C4-2B (cell line): ENCODE measurements at regions not wholly inside any gene's neighbourhood (a gene's known extent, or its start where the extent isn't known, plus 50 kb on each side); places are given as distances from the start of the nearest gene placed in this dataset.

Source experiments
- ZFX ChIP-seq: fragments of 450-650 bp; IDR thresholded peaks from 2 replicates; pipeline ENCODE4 v1.6.1; 2017
- TF ChIP-seq, protein P1 (sequence below): fragments of 450-650 bp; conservative IDR thresholded peaks from 2 replicates; pipeline ENCODE4 v1.5.1; 2017; ENCODE audit warnings: mild to moderate bottlenecking

DNA sequence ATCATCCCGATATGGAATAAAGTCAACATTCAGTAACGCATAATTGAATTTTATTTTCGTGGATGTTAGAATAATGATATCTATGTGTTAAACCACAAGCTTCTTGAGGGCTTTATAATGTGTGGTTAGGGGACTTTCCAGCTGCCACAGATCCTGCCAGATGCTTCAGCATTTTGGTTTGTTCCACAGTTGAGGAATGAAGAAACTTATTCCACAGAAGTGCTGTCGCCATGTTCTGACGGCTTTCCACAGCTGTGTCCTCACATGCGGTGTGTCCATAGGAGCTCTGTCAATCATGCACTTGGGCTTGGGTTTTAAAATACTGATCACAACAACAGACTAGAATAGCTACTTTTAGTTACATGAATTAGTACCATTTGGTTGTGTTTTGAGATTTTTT, 411.9 kb downstream of the TRIML1 start:
- TF ChIP-seq, protein P1, sequence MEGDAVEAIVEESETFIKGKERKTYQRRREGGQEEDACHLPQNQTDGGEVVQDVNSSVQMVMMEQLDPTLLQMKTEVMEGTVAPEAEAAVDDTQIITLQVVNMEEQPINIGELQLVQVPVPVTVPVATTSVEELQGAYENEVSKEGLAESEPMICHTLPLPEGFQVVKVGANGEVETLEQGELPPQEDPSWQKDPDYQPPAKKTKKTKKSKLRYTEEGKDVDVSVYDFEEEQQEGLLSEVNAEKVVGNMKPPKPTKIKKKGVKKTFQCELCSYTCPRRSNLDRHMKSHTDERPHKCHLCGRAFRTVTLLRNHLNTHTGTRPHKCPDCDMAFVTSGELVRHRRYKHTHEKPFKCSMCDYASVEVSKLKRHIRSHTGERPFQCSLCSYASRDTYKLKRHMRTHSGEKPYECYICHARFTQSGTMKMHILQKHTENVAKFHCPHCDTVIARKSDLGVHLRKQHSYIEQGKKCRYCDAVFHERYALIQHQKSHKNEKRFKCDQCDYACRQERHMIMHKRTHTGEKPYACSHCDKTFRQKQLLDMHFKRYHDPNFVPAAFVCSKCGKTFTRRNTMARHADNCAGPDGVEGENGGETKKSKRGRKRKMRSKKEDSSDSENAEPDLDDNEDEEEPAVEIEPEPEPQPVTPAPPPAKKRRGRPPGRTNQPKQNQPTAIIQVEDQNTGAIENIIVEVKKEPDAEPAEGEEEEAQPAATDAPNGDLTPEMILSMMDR = no peak
- no peak for TF ChIP-seq ZFX
